ENCODE measurements at regions not wholly inside any gene's neighbourhood (a gene's known extent, or its start where the extent isn't known, plus 50 kb on each side); places are given as distances from the start of the nearest gene placed in this dataset.

- no peak for TF ChIP-seq MYC (IDR thresholded peaks at IDR 0.05; ENCODE audit: borderline replicate concordance, low read length)
- TF ChIP-seq, protein P1, sequence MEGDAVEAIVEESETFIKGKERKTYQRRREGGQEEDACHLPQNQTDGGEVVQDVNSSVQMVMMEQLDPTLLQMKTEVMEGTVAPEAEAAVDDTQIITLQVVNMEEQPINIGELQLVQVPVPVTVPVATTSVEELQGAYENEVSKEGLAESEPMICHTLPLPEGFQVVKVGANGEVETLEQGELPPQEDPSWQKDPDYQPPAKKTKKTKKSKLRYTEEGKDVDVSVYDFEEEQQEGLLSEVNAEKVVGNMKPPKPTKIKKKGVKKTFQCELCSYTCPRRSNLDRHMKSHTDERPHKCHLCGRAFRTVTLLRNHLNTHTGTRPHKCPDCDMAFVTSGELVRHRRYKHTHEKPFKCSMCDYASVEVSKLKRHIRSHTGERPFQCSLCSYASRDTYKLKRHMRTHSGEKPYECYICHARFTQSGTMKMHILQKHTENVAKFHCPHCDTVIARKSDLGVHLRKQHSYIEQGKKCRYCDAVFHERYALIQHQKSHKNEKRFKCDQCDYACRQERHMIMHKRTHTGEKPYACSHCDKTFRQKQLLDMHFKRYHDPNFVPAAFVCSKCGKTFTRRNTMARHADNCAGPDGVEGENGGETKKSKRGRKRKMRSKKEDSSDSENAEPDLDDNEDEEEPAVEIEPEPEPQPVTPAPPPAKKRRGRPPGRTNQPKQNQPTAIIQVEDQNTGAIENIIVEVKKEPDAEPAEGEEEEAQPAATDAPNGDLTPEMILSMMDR (IDR thresholded peaks at IDR 0.05) = no peak
- TF ChIP-seq CHD2 (IDR thresholded peaks at IDR 0.05; ENCODE audit: low read length, partially characterized antibody) = no peak
- no peak for TF ChIP-seq NFE2L2 (conservative IDR thresholded peaks at IDR 0.05; ENCODE audit: low read length)
- TF ChIP-seq RAD21 (conservative IDR thresholded peaks at IDR 0.05 in 1 of 2, IDR thresholded peaks at IDR 0.05 in 1 of 2) = no peak
- no peak for TF ChIP-seq EHF (CRISPR knock-in tag; IDR thresholded peaks at IDR 0.05)
- TF ChIP-seq EP300 (IDR thresholded peaks at IDR 0.05) = no peak
- TF ChIP-seq CBX2 (IDR thresholded peaks at IDR 0.05; ENCODE audit: borderline replicate concordance, low read depth) = no peak
- TF ChIP-seq SMC3 (IDR thresholded peaks at IDR 0.05) = no peak
- TF ChIP-seq, protein P2, sequence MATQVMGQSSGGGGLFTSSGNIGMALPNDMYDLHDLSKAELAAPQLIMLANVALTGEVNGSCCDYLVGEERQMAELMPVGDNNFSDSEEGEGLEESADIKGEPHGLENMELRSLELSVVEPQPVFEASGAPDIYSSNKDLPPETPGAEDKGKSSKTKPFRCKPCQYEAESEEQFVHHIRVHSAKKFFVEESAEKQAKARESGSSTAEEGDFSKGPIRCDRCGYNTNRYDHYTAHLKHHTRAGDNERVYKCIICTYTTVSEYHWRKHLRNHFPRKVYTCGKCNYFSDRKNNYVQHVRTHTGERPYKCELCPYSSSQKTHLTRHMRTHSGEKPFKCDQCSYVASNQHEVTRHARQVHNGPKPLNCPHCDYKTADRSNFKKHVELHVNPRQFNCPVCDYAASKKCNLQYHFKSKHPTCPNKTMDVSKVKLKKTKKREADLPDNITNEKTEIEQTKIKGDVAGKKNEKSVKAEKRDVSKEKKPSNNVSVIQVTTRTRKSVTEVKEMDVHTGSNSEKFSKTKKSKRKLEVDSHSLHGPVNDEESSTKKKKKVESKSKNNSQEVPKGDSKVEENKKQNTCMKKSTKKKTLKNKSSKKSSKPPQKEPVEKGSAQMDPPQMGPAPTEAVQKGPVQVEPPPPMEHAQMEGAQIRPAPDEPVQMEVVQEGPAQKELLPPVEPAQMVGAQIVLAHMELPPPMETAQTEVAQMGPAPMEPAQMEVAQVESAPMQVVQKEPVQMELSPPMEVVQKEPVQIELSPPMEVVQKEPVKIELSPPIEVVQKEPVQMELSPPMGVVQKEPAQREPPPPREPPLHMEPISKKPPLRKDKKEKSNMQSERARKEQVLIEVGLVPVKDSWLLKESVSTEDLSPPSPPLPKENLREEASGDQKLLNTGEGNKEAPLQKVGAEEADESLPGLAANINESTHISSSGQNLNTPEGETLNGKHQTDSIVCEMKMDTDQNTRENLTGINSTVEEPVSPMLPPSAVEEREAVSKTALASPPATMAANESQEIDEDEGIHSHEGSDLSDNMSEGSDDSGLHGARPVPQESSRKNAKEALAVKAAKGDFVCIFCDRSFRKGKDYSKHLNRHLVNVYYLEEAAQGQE (IDR thresholded peaks at IDR 0.05) = no peak
Observed at GRCh38 chr7:26052706-26053105, 99.3 kb upstream of the NFE2L3 start.

Measured in A549 (cell line).